CD4-positive, alpha-beta T cell (primary cell): ENCODE measurements at regions not wholly inside any gene's neighbourhood (a gene's known extent, or its start where the extent isn't known, plus 50 kb on each side); places are given as distances from the start of the nearest gene placed in this dataset. TPM values are rescaled to one million over a fixed set of nuclear protein-coding genes. Genes with fewer than 3 reads are reported as not detected.

Experiments
- microRNA-seq: library from miRNA; unstranded; fragments of <30 nt; microRNA quantifications from one replicate; pipeline ENCODE4 v1.2.0, GENCODE V29; 2021; ENCODE audit warnings: borderline microRNAs expressed, borderline replicate concordance

Small RNA genes in the stretch of these regions (microRNA-seq; reads per million reads assigned to microRNA genes)
- not detected for gene MIR4436A
